Esophagus squamous epithelium (tissue), 5 donors: ENCODE measurements at regions not wholly inside any gene's neighbourhood (a gene's known extent, or its start where the extent isn't known, plus 50 kb on each side); places are given as distances from the start of the nearest gene placed in this dataset.

Source experiments
- DNase-seq: peaks from one replicate; lab custom pipeline; 2025; lab: John Stamatoyannopoulos, UW
- H3K27ac ChIP-seq, 4 donors: fragments of 200-600 bp; sonication (generic); one replicate each; pipeline ENCODE4 v1.5.1; 2016 to 2019; ENCODE audit warnings: mild to moderate bottlenecking in 1 of 4
- H3K27me3 ChIP-seq, 4 donors: fragments of 200-600 bp; sonication (generic); 1 replicate in 3 of 4; 2 replicates in 1 of 4; pipeline versions ENCODE4 v1.5.1 to v1.6.0; 2017 to 2021; ENCODE audit warnings: antibody characterized with exemption in 1 of 4
- H3K36me3 ChIP-seq, 3 donors: fragments of 200-600 bp; sonication (generic); one replicate each; pipeline ENCODE4 v1.5.1; 2016 to 2019
- H3K4me1 ChIP-seq, 3 donors: fragments of 200-600 bp; sonication (generic); one replicate each; pipeline ENCODE4 v1.5.1; 2017 to 2019
- H3K4me3 ChIP-seq, 4 donors: fragments of 200-600 bp; sonication (generic); 1 replicate in 3 of 4; 2 replicates in 1 of 4; pipeline ENCODE4 v1.5.1; 2016 to 2019; ENCODE audit warnings: mild to moderate bottlenecking in 2 of 4, moderate library complexity in 1 of 4
- H3K9me3 ChIP-seq, 3 donors: fragments of 200-600 bp; sonication (generic); one replicate each; pipeline ENCODE4 v1.5.1; 2016 to 2019
- POLR2A ChIP-seq, 4 donors: fragments of 450-650 bp; IDR thresholded peaks; one replicate each; pipeline ENCODE4 v1.6.1; 2017; ENCODE audit warnings: antibody characterized with exemption in 4 of 4, mild to moderate bottlenecking in 4 of 4, moderate library complexity in 3 of 4
- WGBS, 2 donors: methylation state at CpG; one replicate each; pipeline ENCODE4 v1.1.5; 2018; 5-methylcytosine and 5-hydroxymethylcytosine counted together
- intact Hi-C: fragments of 100-400 bp; cut with DNase I; formaldehyde crosslinking; loops from one replicate; pipeline ENCODE4 v1.15.0; 2022
- TF ChIP-seq, protein P1 (sequence below), 6 experiments: fragments of 450-650 bp in 4 of 6; fragments of 200-600 bp in 2 of 6; sonication (generic) in 2 of 6; IDR thresholded peaks; one replicate each; pipeline ENCODE4 v1.5.1; 2016 to 2019; ENCODE audit warnings: antibody characterized with exemption in 6 of 6, mild to moderate bottlenecking in 4 of 6, moderate library complexity in 4 of 6
- donor health status: DM: yes; HTN: yes; CAD: no.

DNA sequence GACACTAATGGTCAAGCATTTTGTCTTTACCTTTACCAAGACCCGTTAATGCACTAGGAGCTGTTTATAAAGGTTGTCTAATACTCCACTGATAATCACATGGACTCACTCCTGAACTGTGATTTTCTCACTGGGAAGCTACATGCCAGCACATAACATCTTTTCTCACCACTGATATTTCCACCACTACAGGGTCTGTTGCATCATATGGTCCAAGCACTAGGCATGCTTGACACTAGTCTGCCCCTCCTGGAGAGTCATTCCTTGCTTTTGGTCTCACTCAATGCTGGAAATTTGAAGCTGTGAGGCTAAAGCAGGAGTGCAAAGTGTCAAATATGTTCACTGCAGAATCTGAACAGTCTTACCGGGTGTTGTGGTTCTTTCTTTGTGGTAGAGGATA is 1576.8 kb downstream of the CDH8 start:
- H3K27ac ChIP-seq = no peak overlapping the region
- no peak for DNase-seq
- no peak for TF ChIP-seq POLR2A (IDR thresholded peaks at IDR 0.05)
- TF ChIP-seq, protein P1, sequence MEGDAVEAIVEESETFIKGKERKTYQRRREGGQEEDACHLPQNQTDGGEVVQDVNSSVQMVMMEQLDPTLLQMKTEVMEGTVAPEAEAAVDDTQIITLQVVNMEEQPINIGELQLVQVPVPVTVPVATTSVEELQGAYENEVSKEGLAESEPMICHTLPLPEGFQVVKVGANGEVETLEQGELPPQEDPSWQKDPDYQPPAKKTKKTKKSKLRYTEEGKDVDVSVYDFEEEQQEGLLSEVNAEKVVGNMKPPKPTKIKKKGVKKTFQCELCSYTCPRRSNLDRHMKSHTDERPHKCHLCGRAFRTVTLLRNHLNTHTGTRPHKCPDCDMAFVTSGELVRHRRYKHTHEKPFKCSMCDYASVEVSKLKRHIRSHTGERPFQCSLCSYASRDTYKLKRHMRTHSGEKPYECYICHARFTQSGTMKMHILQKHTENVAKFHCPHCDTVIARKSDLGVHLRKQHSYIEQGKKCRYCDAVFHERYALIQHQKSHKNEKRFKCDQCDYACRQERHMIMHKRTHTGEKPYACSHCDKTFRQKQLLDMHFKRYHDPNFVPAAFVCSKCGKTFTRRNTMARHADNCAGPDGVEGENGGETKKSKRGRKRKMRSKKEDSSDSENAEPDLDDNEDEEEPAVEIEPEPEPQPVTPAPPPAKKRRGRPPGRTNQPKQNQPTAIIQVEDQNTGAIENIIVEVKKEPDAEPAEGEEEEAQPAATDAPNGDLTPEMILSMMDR (IDR thresholded peaks at IDR 0.05) = no peak
- no peak overlapping the region for H3K4me3 ChIP-seq
- no peaks in the 10 kb centered on the region for H3K36me3 ChIP-seq
- 55 to 73% methylated on average over 2 of the region's 2 CpGs for WGBS, 2 donors
- H3K9me3 ChIP-seq = no peaks in the 10 kb centered on the region
- no peaks in the 10 kb centered on the region for H3K4me1 ChIP-seq
- no peaks in the 10 kb centered on the region for H3K27me3 ChIP-seq
- intact Hi-C loops = no loop called here

DNA sequence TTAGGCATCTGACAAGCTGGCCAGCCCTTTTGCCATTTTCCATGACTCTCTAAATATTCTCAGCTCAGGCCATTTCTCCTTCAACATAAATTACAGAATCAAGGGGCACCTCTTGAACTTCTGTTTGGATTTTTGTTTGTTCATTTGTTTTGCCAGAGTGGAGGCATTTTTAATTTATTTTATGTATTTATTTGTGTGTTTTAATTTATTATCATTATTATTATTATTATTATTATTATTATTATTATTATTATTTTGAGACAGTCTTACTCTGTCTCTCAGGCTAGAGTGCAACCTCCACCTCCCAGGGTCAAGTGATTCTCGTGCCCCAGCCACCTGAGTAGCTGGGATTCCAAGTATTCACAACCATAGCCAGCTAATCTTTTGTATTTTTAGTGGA is 1578.0 kb downstream of the CDH8 start:
- H3K4me3 ChIP-seq = no peak overlapping the region
- DNase-seq = no peak
- no peaks in the 10 kb centered on the region for H3K9me3 ChIP-seq
- H3K27ac ChIP-seq = no peak overlapping the region
- no peaks in the 10 kb centered on the region for H3K27me3 ChIP-seq
- intact Hi-C loops = no loop called here
- H3K4me1 ChIP-seq = no peaks in the 10 kb centered on the region
- no peak for TF ChIP-seq POLR2A (IDR thresholded peaks at IDR 0.05)
- TF ChIP-seq, protein P1 (IDR thresholded peaks at IDR 0.05) = no peak
- H3K36me3 ChIP-seq = no peaks in the 10 kb centered on the region
- 14 to 20% methylated on average over 1 of the region's 1 CpG for WGBS, 2 donors

DNA sequence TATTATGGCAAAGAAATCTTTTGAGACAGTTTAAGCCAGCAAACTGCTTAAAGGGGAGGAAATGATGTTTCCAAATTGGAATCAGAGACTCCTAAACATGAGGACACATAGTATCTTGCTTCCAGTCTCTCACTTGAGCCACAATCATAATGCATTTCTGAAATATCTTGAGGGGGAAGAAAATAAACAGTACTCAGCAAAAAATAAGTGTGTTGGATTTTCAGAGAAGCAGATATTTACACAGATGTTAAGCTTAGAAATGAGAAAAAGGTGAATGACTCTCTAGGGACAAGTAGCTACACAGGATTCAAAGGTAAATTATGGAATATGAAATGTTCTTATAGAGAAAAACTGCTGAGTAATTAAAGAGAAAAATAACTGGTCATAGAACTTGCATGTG is 1583.6 kb downstream of the CDH8 start:
- Histone ChIP-seq H3K36me3 (no peaks in the 10 kb centered on the region), H3K4me3 (no peak overlapping the region), H3K9me3 (no peaks in the 10 kb centered on the region), H3K4me1 (no peaks in the 10 kb centered on the region), H3K27ac (no peak overlapping the region), H3K27me3 (no peaks in the 10 kb centered on the region)
- intact Hi-C loops = no loop called here
- no peak for DNase-seq
- TF ChIP-seq, protein P1 (IDR thresholded peaks at IDR 0.05) = no peak
- TF ChIP-seq POLR2A (IDR thresholded peaks at IDR 0.05) = no peak

DNA sequence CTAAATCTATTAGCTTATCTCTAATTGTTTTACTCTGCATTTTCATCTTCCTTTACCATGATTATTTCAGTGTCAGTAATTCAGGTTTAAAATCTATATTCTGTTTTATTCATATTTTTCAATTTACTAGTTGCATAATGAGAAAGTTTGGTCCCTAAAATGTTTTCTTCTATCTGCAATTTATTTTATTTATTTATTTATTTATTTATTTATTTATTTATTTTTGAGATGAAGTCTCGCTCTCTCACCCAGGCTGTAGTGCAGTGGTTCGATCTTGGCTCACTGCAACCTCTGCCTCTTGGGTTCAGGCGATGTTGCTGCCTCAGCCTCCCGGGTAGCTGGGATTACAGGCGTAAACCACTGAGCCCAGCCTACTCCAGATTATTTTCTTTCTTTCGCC is 1597.3 kb downstream of the CDH8 start:
- intact Hi-C loops = no loop called here
- DNase-seq = no peak
- Histone ChIP-seq H3K36me3 (no peaks in the 10 kb centered on the region), H3K4me1 (no peaks in the 10 kb centered on the region), H3K9me3 (no peaks in the 10 kb centered on the region), H3K4me3 (no peak overlapping the region), H3K27me3 (no peaks in the 10 kb centered on the region), H3K27ac (no peak overlapping the region)
- TF ChIP-seq POLR2A (IDR thresholded peaks at IDR 0.05) = no peak
- TF ChIP-seq, protein P1 (IDR thresholded peaks at IDR 0.05) = no peak
- 72 to 76% methylated on average over 6 of the region's 6 CpGs for WGBS, 2 donors

DNA sequence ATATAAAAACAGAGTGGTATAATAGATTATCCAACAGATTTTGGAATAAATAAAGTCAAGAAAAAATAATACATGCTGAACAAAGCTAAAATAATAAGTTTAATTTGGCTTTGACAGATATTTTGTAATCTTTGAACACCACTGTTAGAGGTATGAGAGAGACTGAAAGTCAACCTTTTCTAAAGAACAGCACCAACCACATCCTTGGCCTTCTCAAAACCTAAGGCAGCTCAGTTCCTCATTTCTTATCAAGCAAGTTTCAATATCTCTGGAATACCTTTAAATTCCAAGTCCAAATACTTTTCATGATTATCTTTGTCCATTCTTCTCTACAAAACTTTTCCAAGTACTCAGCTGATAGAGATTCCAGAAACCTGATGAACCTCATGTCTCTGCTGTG is 1603.8 kb downstream of the CDH8 start:
- no peak for TF ChIP-seq POLR2A (IDR thresholded peaks at IDR 0.05)
- TF ChIP-seq, protein P1 (IDR thresholded peaks at IDR 0.05) = no peak
- Histone ChIP-seq H3K4me1 (no peaks in the 10 kb centered on the region), H3K9me3 (no peaks in the 10 kb centered on the region), H3K36me3 (no peaks in the 10 kb centered on the region), H3K27ac (no peak overlapping the region), H3K27me3 (no peaks in the 10 kb centered on the region), H3K4me3 (no peak overlapping the region)
- intact Hi-C loops = no loop called here
- no peak for DNase-seq
